GM19193 (cell line): ENCODE measurements at regions not wholly inside any gene's neighbourhood (a gene's known extent, or its start where the extent isn't known, plus 50 kb on each side); places are given as distances from the start of the nearest gene placed in this dataset.

Experiments
- POLR2A ChIP-seq: IDR thresholded peaks from 4 replicates; pipeline ENCODE4 v1.6.1; 2011; ENCODE audit not compliant: insufficient read depth, insufficient read length; ENCODE audit errors: extremely low read depth

GRCh38 chr2:122531290-122532071, 776.0 kb downstream of the TSN start:
- TF ChIP-seq POLR2A: no peak

GRCh38 chr2:122532072-122532344, 776.6 kb downstream of the TSN start:
- TF ChIP-seq POLR2A: no peak

GRCh38 chr2:122532481-122532880, 777.0 kb downstream of the TSN start:
- TF ChIP-seq POLR2A: no peak

- no peak for TF ChIP-seq POLR2A
These were observed 780.6 kb downstream of the TSN start for GRCh38 chr2:122535960-122536505.

- TF ChIP-seq POLR2A: no peak
These were observed 783.9 kb downstream of the TSN start for GRCh38 chr2:122539311-122539710.

- no peak for TF ChIP-seq POLR2A
These were observed 784.5 kb downstream of the TSN start for GRCh38 chr2:122539920-122540319.

GRCh38 chr2:122542236-122542635, 786.8 kb downstream of the TSN start:
- no peak for TF ChIP-seq POLR2A

- TF ChIP-seq POLR2A: no peak
These were observed 787.2 kb downstream of the TSN start for GRCh38 chr2:122542646-122543045.

GRCh38 chr2:122543815-122544214, 788.4 kb downstream of the TSN start:
- TF ChIP-seq POLR2A: no peak

- no peak for TF ChIP-seq POLR2A
These were observed 790.4 kb downstream of the TSN start for GRCh38 chr2:122545821-122546220.

- no peak for TF ChIP-seq POLR2A
These were observed 807.3 kb downstream of the TSN start for GRCh38 chr2:122562775-122563174.

- TF ChIP-seq POLR2A: no peak
These were observed 808.3 kb downstream of the TSN start for GRCh38 chr2:122563781-122564180.

GRCh38 chr2:122564843-122565242, 809.4 kb downstream of the TSN start:
- TF ChIP-seq POLR2A: no peak

- no peak for TF ChIP-seq POLR2A
These were observed 809.9 kb downstream of the TSN start for GRCh38 chr2:122565364-122565763.

- no peak for TF ChIP-seq POLR2A
These were observed 815.2 kb downstream of the TSN start for GRCh38 chr2:122570641-122571040.

GRCh38 chr2:122575076-122575475, 819.6 kb downstream of the TSN start:
- TF ChIP-seq POLR2A: no peak
